ENCODE measurements at regions not wholly inside any gene's neighbourhood (a gene's known extent, or its start where the extent isn't known, plus 50 kb on each side); places are given as distances from the start of the nearest gene placed in this dataset.
"Not testable (repeated sequence)": the region's sequence is repeated elsewhere in the genome, so short reads cannot be mapped to it uniquely, and the experiment has no call there.

DNA sequence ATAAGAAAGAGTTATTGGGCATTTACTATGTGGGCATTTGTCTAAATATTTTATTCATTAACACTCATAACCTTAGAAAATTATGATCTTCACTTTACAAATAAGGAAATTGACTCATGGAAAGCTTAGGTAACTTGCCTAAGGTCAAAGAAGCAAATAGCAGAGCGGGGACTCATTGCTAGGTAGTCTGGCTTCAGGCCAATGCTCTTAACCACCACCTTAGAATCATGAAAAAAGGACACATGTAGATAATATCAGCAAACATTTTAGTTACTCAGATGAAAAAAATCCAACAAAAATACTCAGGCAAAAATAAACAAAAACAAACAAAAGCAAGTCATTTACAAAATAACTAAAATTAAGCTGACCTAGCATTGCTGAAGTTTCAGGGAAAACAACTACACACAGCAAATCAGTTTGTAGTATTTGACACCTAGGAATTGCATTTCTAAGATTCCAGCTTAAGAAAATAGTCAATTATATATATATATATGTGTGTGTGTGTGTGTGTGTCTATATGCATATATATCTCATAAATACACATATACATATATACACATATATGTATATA lies 166.0 kb downstream of the HMHB1 start:
- no peak for TF ChIP-seq CTCF (IDR thresholded peaks at IDR 0.05; ENCODE audit: unreplicated experiment)
- DNase-seq (ENCODE audit: low spot score), result no peak

DNA sequence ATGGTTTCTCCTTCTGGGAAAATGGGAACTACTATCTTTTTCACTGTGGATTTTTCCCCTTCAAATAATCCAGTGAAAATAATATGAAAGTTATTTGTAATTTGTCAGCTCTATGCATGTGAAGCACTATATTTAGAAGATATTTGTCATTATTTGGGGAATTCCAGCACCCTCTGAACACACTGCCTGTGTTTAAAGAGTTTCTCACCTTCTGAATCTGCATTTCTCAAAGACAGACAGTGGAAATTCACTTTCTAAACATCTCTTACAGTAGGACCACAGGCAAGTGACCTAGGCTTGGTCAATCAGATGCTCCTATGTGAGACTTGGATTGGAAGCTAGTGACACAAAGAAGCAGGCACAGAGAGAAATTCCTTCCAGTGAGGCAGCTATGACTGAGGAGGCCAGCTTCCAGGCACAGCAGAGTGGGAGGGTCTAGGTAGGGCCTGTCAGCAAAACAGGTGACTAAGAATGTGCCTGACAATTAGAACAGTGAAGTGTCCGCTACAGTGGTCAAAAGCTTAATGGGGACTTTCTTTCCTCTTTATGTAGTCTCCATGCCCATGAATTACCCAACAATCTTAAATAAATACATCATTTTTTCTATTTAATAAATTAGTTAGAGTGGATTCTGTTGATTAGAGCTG lies 167.2 kb downstream of the HMHB1 start:
- H3K9me3 Mint-ChIP-seq (ENCODE audit: unreplicated experiment), result no peaks in the 10 kb centered on the region

More for the DNA sequence above, 166.0 kb downstream of the HMHB1 start:
- Mint-ChIP-seq H3K27me3 (ENCODE audit: unreplicated experiment) (peaks cover 3% of the 10 kb centered on the region), H3K4me1 (ENCODE audit: unreplicated experiment) (no peaks in the 10 kb centered on the region), H3K36me3 (ENCODE audit: low read depth, unreplicated experiment) (no peaks in the 10 kb centered on the region), H3K4me3 (ENCODE audit: unreplicated experiment) (no peak overlapping the region), H3K27ac (ENCODE audit: unreplicated experiment) (no peak overlapping the region), H3K9me3 (ENCODE audit: unreplicated experiment) (no peaks in the 10 kb centered on the region)

DNA sequence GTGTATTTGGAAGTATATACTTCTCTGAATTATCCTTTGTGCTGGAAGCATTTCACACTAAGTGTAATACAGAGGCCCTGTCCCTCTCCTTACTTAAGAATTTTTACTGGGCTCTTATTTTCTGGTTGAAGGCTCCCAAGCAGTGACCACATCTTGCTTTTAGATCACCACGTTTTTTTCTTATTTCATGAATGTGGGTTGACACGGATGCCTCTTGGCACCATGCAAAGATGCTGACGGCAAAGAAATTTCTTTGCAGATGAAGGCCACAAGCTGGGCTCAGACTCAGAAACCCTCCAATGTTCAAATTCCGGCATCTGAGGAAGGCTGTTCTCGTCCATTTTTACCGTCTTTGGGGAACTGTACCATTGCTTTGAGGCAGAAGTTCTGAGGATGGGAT lies 168.5 kb downstream of the HMHB1 start:
- H3K9me3 Mint-ChIP-seq (ENCODE audit: unreplicated experiment), result no peaks in the 10 kb centered on the region
- no peak overlapping the region for H3K4me3 Mint-ChIP-seq (ENCODE audit: unreplicated experiment)
- H3K27me3 Mint-ChIP-seq (ENCODE audit: unreplicated experiment), result peaks cover 3% of the 10 kb centered on the region
- H3K27ac Mint-ChIP-seq (ENCODE audit: unreplicated experiment), result no peak overlapping the region
- TF ChIP-seq CTCF (IDR thresholded peaks at IDR 0.05; ENCODE audit: unreplicated experiment), result no peak
- no peak for DNase-seq (ENCODE audit: low spot score)
- H3K4me1 Mint-ChIP-seq (ENCODE audit: unreplicated experiment), result no peaks in the 10 kb centered on the region
- H3K36me3 Mint-ChIP-seq (ENCODE audit: low read depth, unreplicated experiment), result no peaks in the 10 kb centered on the region

More for the DNA sequence above, 167.2 kb downstream of the HMHB1 start:
- no peak for DNase-seq (ENCODE audit: low spot score)
- peaks cover 3% of the 10 kb centered on the region for H3K27me3 Mint-ChIP-seq (ENCODE audit: unreplicated experiment)
- no peak overlapping the region for H3K4me3 Mint-ChIP-seq (ENCODE audit: unreplicated experiment)
- TF ChIP-seq CTCF (IDR thresholded peaks at IDR 0.05; ENCODE audit: unreplicated experiment), result no peak
- no peaks in the 10 kb centered on the region for H3K36me3 Mint-ChIP-seq (ENCODE audit: low read depth, unreplicated experiment)
- H3K4me1 Mint-ChIP-seq (ENCODE audit: unreplicated experiment), result no peaks in the 10 kb centered on the region
- no peak overlapping the region for H3K27ac Mint-ChIP-seq (ENCODE audit: unreplicated experiment)

DNA sequence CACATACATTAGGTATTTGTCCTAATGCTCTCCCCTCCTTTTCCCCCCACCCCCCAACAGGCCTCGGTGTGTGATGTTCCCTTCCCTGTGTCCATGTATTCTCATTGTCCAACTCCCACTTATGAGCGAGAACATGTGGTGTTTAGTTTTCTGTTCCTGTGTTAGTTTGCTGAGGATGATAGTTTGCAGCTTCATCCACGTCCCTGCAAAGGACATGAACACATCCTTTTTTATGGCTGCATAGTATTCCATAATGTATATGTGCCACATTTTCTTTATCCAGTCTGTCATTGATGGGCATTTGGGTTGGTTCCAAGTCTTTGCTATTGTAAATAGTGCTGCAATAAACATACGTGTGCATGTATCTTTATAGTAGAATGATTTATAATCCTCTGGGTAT lies 171.0 kb downstream of the HMHB1 start:
- H3K27me3 Mint-ChIP-seq (ENCODE audit: unreplicated experiment); H3K9me3 Mint-ChIP-seq (ENCODE audit: unreplicated experiment); DNase-seq (ENCODE audit: low spot score); H3K27ac Mint-ChIP-seq (ENCODE audit: unreplicated experiment); H3K36me3 Mint-ChIP-seq (ENCODE audit: low read depth, unreplicated experiment); H3K4me1 Mint-ChIP-seq (ENCODE audit: unreplicated experiment); H3K4me3 Mint-ChIP-seq (ENCODE audit: unreplicated experiment): not testable (repeated sequence)

DNA sequence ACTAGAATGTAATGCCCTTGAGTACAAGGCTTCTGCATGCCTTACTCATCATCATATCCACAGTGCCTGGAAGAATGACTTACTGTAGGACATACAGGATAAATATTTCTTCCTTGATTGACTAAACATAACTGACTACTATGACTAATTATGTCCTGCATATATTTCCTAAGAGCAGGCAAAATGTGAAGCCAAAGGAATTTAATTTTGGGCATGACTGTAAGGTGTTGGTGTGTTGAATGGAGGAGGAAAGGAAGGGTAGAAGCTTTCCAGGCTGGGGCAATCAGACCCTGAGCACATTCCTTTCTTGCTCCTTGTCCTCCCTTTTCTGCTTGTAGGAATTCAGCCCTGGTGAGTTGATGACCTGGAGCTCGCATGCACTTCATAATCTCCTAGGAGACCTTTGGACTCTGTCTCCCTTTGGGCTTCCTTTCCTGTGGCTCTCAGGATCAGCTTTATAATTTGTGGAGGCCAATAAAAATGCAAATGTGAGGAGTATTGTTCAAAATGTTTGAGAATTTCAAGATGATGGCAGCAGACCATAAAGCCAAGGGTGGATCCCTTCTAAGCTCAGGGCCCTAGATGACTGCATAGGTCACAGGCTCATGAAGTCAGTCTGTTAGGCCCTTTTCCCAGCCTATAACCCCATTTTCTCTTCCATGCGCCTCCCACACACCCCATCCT lies 174.0 kb downstream of the HMHB1 start:
- no peaks in the 10 kb centered on the region for H3K36me3 Mint-ChIP-seq (ENCODE audit: low read depth, unreplicated experiment)
- no peak for DNase-seq (ENCODE audit: low spot score)
- no peaks in the 10 kb centered on the region for H3K4me1 Mint-ChIP-seq (ENCODE audit: unreplicated experiment)

More for the DNA sequence above, 174.0 kb downstream of the HMHB1 start:
- Mint-ChIP-seq H3K9me3 (ENCODE audit: unreplicated experiment) (no peaks in the 10 kb centered on the region), H3K27me3 (ENCODE audit: unreplicated experiment) (peaks cover 3% of the 10 kb centered on the region), H3K4me3 (ENCODE audit: unreplicated experiment) (no peak overlapping the region), H3K27ac (ENCODE audit: unreplicated experiment) (no peak overlapping the region)
- no peak for TF ChIP-seq CTCF (IDR thresholded peaks at IDR 0.05; ENCODE audit: unreplicated experiment)
